SK-N-SH (cell line): ENCODE measurements at regions not wholly inside any gene's neighbourhood (a gene's known extent, or its start where the extent isn't known, plus 50 kb on each side); places are given as distances from the start of the nearest gene placed in this dataset.

Source experiments
- CTCF ChIA-PET: fragments of 300-600, 350-600 bp; formaldehyde crosslinking; extraction: SDS; loops from one replicate; lab custom pipeline; 2021; lab: Yijun Ruan, JAX
- POLR2A ChIA-PET: fragments of 350-600 bp; sonication (Branson Sonifier 250); formaldehyde crosslinking; extraction: SDS; loops from one replicate; lab custom pipeline; 2020; ENCODE audit warnings: antibody characterized with exemption, inconsistent platforms; lab: Yijun Ruan, JAX
- DNase-seq: peaks from one replicate; pipeline ENCODE4 v3.0.0; 2012
- H2AFZ ChIP-seq: fragments of 200-600 bp; sonication (generic); 2 replicates; pipeline ENCODE4 v1.8.1; 2016; ENCODE audit warnings: antibody characterized with exemption, mild to moderate bottlenecking, low read depth
- H3F3A ChIP-seq: fragments of 200-600 bp; sonication (generic); replicated peaks from 2 replicates; pipeline ENCODE3; 2016; ENCODE audit warnings: antibody characterized with exemption, mild to moderate bottlenecking; ENCODE audit not compliant: insufficient read depth
- H3K27ac ChIP-seq, 2 experiments: fragments of 200-500 bp in 1 of 2; fragments of 200-600 bp in 1 of 2; sonication (Bioruptor generic) in 1 of 2; sonication (generic), shearing (Covaris generic) in 1 of 2; 2 replicates each; pipeline versions ENCODE4 v1.5.1 to v1.6.1; 2014 to 2016; ENCODE audit warnings: low read depth in 2 of 2, inconsistent platforms in 1 of 2, low read length in 1 of 2, mild to moderate bottlenecking in 1 of 2, mixed read lengths in 1 of 2
- H3K27me3 ChIP-seq: fragments of 200-600 bp; sonication (generic), shearing (Covaris generic); 2 replicates; pipeline ENCODE4 v1.6.1; 2016; ENCODE audit warnings: mixed run types; ENCODE audit not compliant: insufficient read depth
- H3K36me3 ChIP-seq, 2 experiments: fragments of 200-500 bp in 1 of 2; fragments of 200-600 bp in 1 of 2; sonication (Bioruptor generic) in 1 of 2; sonication (generic) in 1 of 2; replicated peaks in 1 of 2; 2 replicates each; pipeline versions ENCODE3 to v1.5.1; 2014 to 2016; ENCODE audit warnings: low read length in 1 of 2, mild to moderate bottlenecking in 1 of 2; ENCODE audit not compliant: insufficient read depth in 2 of 2, control insufficient read depth in 1 of 2
- H3K4me1 ChIP-seq, 2 experiments: fragments of 200-500 bp in 1 of 2; fragments of 200-600 bp in 1 of 2; sonication (Bioruptor generic) in 1 of 2; sonication (generic), shearing (Covaris generic) in 1 of 2; 2 replicates each; pipeline versions ENCODE4 v1.5.1 to v1.6.1; 2014 to 2016; ENCODE audit warnings: low read depth in 1 of 2, low read length in 1 of 2, mixed run types in 1 of 2; ENCODE audit not compliant: insufficient read depth in 2 of 2, control insufficient read depth in 1 of 2
- H3K4me2 ChIP-seq: fragments of 200-600 bp; sonication (generic), shearing (Covaris generic); 2 replicates; pipeline ENCODE4 v1.6.1; 2017; ENCODE audit warnings: mixed run types
- H3K4me3 ChIP-seq, 2 experiments: fragments of 200-500 bp in 1 of 2; fragments of 200-600 bp in 1 of 2; sonication (Bioruptor generic) in 1 of 2; sonication (generic), shearing (Covaris generic) in 1 of 2; 2 replicates each; pipeline versions ENCODE4 v1.5.1 to v1.8.1; 2014 to 2016; ENCODE audit warnings: low read depth in 2 of 2, inconsistent platforms in 1 of 2, low read length in 1 of 2, mild to moderate bottlenecking in 1 of 2, mixed read lengths in 1 of 2, moderate library complexity in 1 of 2
- H3K79me2 ChIP-seq: fragments of 200-600 bp; sonication (generic); 2 replicates; pipeline ENCODE4 v1.8.1; 2017; ENCODE audit warnings: mild to moderate bottlenecking; ENCODE audit not compliant: insufficient read depth
- H3K9ac ChIP-seq: fragments of 200-600 bp; sonication (generic); 2 replicates; pipeline ENCODE4 v1.6.1; 2017; ENCODE audit warnings: mixed run types
- H3K9me2 ChIP-seq: fragments of 200-600 bp; sonication (generic); 2 replicates; pipeline ENCODE4 v1.6.1; 2017; ENCODE audit warnings: mixed run types
- H3K9me3 ChIP-seq: fragments of 200-600 bp; sonication (generic); 2 replicates; pipeline ENCODE4 v1.6.1; 2017; ENCODE audit warnings: mixed run types, mild to moderate bottlenecking, moderate library complexity
- H4K20me1 ChIP-seq: fragments of 200-600 bp; sonication (generic); 2 replicates; pipeline ENCODE4 v1.6.1; 2017; ENCODE audit warnings: mild to moderate bottlenecking, mixed run types; ENCODE audit not compliant: insufficient read depth
- CTCF ChIP-seq: fragments of 200-600 bp; sonication (generic); IDR thresholded peaks from 2 replicates; pipeline ENCODE4 v1.6.1; 2017; ENCODE audit warnings: antibody characterized with exemption, mild to moderate bottlenecking, moderate library complexity
- ELF1 ChIP-seq: IDR thresholded peaks from 2 replicates; pipeline ENCODE4 v1.4.0; 2012
- EZH2phosphoT487 ChIP-seq: fragments of 200-600 bp; sonication (generic); IDR thresholded peaks from 2 replicates; pipeline ENCODE4 v1.6.1; 2017; ENCODE audit warnings: low read depth, mixed run types, mild to moderate bottlenecking, antibody characterized with exemption, moderate library complexity, borderline replicate concordance
- FOXJ3 ChIP-seq: sonication (generic); formaldehyde crosslinking; IDR thresholded peaks from 2 replicates; pipeline ENCODE4 v1.5.1; 2020; ENCODE audit warnings: mild to moderate bottlenecking, missing genetic modification reagents
- FOXM1 ChIP-seq: IDR thresholded peaks from 2 replicates; pipeline ENCODE4 v1.4.0; 2012; ENCODE audit warnings: low read depth, mild to moderate bottlenecking
- GATA2 ChIP-seq: sonication (generic); formaldehyde crosslinking; IDR thresholded peaks from 2 replicates; pipeline ENCODE4 v1.5.0; 2020; ENCODE audit warnings: mild to moderate bottlenecking, missing genetic modification reagents
- IRF3 ChIP-seq: fragments of 150-350 bp; IDR thresholded peaks from 2 replicates; pipeline ENCODE4 v1.6.1; 2016; ENCODE audit warnings: mild to moderate bottlenecking, low read depth, low read length
- JUND ChIP-seq: IDR thresholded peaks from 2 replicates; pipeline ENCODE4 v1.4.0; 2012
- MAX ChIP-seq: IDR thresholded peaks from 2 replicates; pipeline ENCODE4 v1.4.0; 2012; ENCODE audit warnings: low read depth
- MEF2A ChIP-seq: IDR thresholded peaks from 2 replicates; pipeline ENCODE4 v1.4.0; 2012; ENCODE audit warnings: low read depth, borderline replicate concordance
- MXI1 ChIP-seq: IDR thresholded peaks from 2 replicates; pipeline ENCODE4 v1.6.1; 2012; ENCODE audit warnings: mild to moderate bottlenecking, low read depth, low read length, improper control_type of control experiment
- POLR2AphosphoS5 ChIP-seq: IDR thresholded peaks from 2 replicates; pipeline ENCODE4 v1.6.1; 2012; ENCODE audit warnings: low read depth, low read length
- RAD21 ChIP-seq: IDR thresholded peaks from 2 replicates; pipeline ENCODE4 v1.6.1; 2012; ENCODE audit warnings: mild to moderate bottlenecking, low read length
- RCOR1 ChIP-seq: fragments of 150-350 bp; IDR thresholded peaks from 2 replicates; pipeline ENCODE4 v1.6.1; 2017; ENCODE audit warnings: antibody characterized with exemption, low read length
- RXRA ChIP-seq: IDR thresholded peaks from 2 replicates; pipeline ENCODE4 v1.4.0; 2012; ENCODE audit warnings: low read depth, mild to moderate bottlenecking, borderline replicate concordance
- TAF1 ChIP-seq: IDR thresholded peaks from 2 replicates; pipeline ENCODE4 v1.6.1; 2012; ENCODE audit warnings: low read depth, mild to moderate bottlenecking, low read length, moderate library complexity, borderline replicate concordance
- TCF12 ChIP-seq: IDR thresholded peaks from 2 replicates; pipeline ENCODE4 v1.4.0; 2012
- USF1 ChIP-seq: IDR thresholded peaks from 2 replicates; pipeline ENCODE4 v1.4.0; 2012; ENCODE audit warnings: low read depth, borderline replicate concordance
- USF2 ChIP-seq: fragments of 150-350 bp; IDR thresholded peaks from 2 replicates; pipeline ENCODE4 v1.6.1; 2017; ENCODE audit warnings: antibody characterized with exemption, low read length, low read depth, borderline replicate concordance
- YY1 ChIP-seq: IDR thresholded peaks from 2 replicates; pipeline ENCODE4 v1.4.0; 2012; ENCODE audit warnings: low read depth, mild to moderate bottlenecking
- WGBS: methylation state at CpG from one replicate; pipeline ENCODE4 v1.1.6; 2017; ENCODE audit warnings: low lambda C conversion rate; 5-methylcytosine and 5-hydroxymethylcytosine counted together

GRCh38 chr15:35186346-35186745 lies 101.3 kb upstream of the NANOGP8 start:
- DNase-seq, result no peak
- Histone ChIP-seq H3K27ac (no peak overlapping the region), H2AFZ (no peak overlapping the region), H3K36me3 (no peaks in the 10 kb centered on the region), H3K9me3 (no peaks in the 10 kb centered on the region), H3K27me3 (no peaks in the 10 kb centered on the region), H4K20me1 (no peaks in the 10 kb centered on the region), H3K9me2 (no peaks in the 10 kb centered on the region), H3K4me1 (no peaks in the 10 kb centered on the region; a peak in 1 of 4 replicates), H3K4me3 (no peak overlapping the region), H3K4me2 (no peak overlapping the region), H3K79me2 (no peaks in the 10 kb centered on the region), H3F3A (no peaks in the 10 kb centered on the region), H3K9ac (no peak overlapping the region)
- CTCF ChIA-PET, result no interaction called here
- WGBS, result 59% methylated on average over 1 of the region's 1 CpG
- TF ChIP-seq RXRA (no peak), RCOR1 (no peak), MAX (no peak), USF1 (no peak), TCF12 (no peak), MXI1 (no peak), FOXM1 (no peak), RAD21 (no peak), IRF3 (no peak), FOXJ3 (no peak), JUND (no peak), ELF1 (no peak), POLR2AphosphoS5 (no peak), USF2 (no peak), CTCF (no peak), GATA2 (CRISPR knock-in tag) (no peak), TAF1 (no peak), MEF2A (no peak), EZH2phosphoT487 (no peak), YY1 (no peak)
- POLR2A ChIA-PET, result no interaction called here
